GM23338 (cell line): ENCODE measurements at regions not wholly inside any gene's neighbourhood (a gene's known extent, or its start where the extent isn't known, plus 50 kb on each side); places are given as distances from the start of the nearest gene placed in this dataset.

Experiments
- EZH2 ChIP-seq: fragments of 200-600 bp; sonication (generic); IDR thresholded peaks from one replicate; pipeline ENCODE4 v1.8.0; 2017; ENCODE audit warnings: antibody characterized with exemption, mild to moderate bottlenecking, low read depth; ENCODE audit not compliant: unreplicated experiment
- EZH2phosphoT487 ChIP-seq: fragments of 200-600 bp; sonication (generic); IDR thresholded peaks from one replicate; pipeline ENCODE4 v1.8.1; 2018; ENCODE audit warnings: antibody characterized with exemption; ENCODE audit not compliant: unreplicated experiment
- ZNF331 ChIP-seq: fragments of 250-450 bp; sonication (Bioruptor Pico); IDR thresholded peaks from 2 replicates; pipeline ENCODE4 v1.5.0; 2020; ENCODE audit warnings: low read depth, mild to moderate bottlenecking, moderate library complexity
- TF ChIP-seq, protein P1 (sequence below): fragments of 250-450 bp; sonication (Bioruptor Pico); IDR thresholded peaks from 2 replicates; pipeline ENCODE4 v1.5.0; 2020; ENCODE audit warnings: mild to moderate bottlenecking, moderate library complexity
- TF ChIP-seq, protein P2 (sequence below), 2 experiments: fragments of 200-600 bp in 1 of 2; sonication (generic) in 1 of 2; conservative IDR thresholded peaks; 2 replicates each; pipeline versions ENCODE4 v1.5.1 to v1.6.1; 2016 to 2017; ENCODE audit warnings: antibody characterized with exemption in 2 of 2, low read depth in 2 of 2, mild to moderate bottlenecking in 2 of 2, moderate library complexity in 1 of 2

DNA sequence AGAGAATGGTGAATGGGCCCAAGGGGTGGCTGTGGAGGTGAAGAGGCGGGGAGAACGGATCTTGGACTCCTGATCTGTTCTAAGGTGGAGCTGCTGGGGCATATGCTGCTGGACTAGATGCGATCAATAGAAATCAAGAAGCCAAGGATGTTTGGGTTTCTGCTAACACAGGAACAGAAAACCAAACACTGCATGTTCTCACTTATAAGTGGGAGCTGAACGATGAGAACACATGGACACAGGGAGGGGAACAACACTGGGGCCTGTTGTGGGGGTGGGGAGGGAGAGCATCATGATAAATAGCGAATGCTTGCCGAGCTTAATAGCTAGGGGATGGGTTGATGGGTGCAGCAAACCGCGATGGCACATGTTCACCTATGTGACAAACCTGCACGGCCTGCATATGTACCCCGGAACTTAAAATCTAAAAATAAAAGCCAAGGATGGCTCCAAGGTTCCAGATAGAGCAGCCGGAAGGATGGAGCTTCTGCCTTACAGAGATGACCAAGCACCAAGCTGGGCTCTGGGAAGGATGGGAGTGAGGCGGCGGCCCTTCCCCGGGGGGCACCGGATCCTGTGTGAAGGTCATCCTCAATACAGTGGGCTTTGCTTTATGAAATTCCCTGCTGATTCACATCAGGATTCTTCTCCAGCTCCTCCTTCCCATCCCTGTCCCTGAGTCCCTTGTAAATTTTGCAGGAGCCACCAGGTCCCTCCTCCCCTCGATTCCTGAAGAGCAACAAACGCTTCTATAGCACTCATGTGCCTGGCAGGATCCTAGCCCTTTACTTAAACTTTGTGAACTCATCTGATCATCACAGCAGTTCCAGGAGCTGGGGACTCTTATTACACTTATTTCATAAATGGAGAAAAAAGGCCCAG, 109.2 kb upstream of the PTPN1 start (continued):
- TF ChIP-seq, protein P1, sequence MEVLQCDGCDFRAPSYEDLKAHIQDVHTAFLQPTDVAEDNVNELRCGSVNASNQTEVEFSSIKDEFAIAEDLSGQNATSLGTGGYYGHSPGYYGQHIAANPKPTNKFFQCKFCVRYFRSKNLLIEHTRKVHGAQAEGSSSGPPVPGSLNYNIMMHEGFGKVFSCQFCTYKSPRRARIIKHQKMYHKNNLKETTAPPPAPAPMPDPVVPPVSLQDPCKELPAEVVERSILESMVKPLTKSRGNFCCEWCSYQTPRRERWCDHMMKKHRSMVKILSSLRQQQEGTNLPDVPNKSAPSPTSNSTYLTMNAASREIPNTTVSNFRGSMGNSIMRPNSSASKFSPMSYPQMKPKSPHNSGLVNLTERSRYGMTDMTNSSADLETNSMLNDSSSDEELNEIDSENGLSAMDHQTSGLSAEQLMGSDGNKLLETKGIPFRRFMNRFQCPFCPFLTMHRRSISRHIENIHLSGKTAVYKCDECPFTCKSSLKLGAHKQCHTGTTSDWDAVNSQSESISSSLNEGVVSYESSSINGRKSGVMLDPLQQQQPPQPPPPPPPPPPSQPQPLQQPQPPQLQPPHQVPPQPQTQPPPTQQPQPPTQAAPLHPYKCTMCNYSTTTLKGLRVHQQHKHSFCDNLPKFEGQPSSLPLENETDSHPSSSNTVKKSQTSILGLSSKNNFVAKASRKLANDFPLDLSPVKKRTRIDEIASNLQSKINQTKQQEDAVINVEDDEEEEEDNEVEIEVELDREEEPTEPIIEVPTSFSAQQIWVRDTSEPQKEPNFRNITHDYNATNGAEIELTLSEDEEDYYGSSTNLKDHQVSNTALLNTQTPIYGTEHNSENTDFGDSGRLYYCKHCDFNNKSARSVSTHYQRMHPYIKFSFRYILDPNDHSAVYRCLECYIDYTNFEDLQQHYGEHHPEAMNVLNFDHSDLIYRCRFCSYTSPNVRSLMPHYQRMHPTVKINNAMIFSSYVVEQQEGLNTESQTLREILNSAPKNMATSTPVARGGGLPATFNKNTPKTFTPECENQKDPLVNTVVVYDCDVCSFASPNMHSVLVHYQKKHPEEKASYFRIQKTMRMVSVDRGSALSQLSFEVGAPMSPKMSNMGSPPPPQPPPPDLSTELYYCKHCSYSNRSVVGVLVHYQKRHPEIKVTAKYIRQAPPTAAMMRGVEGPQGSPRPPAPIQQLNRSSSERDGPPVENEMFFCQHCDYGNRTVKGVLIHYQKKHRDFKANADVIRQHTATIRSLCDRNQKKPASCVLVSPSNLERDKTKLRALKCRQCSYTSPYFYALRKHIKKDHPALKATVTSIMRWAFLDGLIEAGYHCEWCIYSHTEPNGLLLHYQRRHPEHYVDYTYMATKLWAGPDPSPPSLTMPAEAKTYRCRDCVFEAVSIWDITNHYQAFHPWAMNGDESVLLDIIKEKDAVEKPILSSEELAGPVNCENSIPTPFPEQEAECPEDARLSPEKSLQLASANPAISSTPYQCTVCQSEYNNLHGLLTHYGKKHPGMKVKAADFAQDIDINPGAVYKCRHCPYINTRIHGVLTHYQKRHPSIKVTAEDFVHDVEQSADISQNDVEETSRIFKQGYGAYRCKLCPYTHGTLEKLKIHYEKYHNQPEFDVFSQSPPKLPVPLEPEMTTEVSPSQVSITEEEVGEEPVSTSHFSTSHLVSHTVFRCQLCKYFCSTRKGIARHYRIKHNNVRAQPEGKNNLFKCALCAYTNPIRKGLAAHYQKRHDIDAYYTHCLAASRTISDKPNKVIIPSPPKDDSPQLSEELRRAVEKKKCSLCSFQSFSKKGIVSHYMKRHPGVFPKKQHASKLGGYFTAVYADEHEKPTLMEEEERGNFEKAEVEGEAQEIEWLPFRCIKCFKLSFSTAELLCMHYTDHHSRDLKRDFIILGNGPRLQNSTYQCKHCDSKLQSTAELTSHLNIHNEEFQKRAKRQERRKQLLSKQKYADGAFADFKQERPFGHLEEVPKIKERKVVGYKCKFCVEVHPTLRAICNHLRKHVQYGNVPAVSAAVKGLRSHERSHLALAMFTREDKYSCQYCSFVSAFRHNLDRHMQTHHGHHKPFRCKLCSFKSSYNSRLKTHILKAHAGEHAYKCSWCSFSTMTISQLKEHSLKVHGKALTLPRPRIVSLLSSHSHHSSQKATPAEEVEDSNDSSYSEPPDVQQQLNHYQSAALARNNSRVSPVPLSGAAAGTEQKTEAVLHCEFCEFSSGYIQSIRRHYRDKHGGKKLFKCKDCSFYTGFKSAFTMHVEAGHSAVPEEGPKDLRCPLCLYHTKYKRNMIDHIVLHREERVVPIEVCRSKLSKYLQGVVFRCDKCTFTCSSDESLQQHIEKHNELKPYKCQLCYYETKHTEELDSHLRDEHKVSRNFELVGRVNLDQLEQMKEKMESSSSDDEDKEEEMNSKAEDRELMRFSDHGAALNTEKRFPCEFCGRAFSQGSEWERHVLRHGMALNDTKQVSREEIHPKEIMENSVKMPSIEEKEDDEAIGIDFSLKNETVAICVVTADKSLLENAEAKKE: no peak
- TF ChIP-seq ZNF331 (no peak), EZH2phosphoT487 (no peak), EZH2 (no peak)
- TF ChIP-seq, protein P2, sequence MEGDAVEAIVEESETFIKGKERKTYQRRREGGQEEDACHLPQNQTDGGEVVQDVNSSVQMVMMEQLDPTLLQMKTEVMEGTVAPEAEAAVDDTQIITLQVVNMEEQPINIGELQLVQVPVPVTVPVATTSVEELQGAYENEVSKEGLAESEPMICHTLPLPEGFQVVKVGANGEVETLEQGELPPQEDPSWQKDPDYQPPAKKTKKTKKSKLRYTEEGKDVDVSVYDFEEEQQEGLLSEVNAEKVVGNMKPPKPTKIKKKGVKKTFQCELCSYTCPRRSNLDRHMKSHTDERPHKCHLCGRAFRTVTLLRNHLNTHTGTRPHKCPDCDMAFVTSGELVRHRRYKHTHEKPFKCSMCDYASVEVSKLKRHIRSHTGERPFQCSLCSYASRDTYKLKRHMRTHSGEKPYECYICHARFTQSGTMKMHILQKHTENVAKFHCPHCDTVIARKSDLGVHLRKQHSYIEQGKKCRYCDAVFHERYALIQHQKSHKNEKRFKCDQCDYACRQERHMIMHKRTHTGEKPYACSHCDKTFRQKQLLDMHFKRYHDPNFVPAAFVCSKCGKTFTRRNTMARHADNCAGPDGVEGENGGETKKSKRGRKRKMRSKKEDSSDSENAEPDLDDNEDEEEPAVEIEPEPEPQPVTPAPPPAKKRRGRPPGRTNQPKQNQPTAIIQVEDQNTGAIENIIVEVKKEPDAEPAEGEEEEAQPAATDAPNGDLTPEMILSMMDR (conservative IDR thresholded peaks at IDR 0.05; ENCODE audit: low read depth in 2 of 2): no peak
